GM12801 (cell line): ENCODE measurements at regions not wholly inside any gene's neighbourhood (a gene's known extent, or its start where the extent isn't known, plus 50 kb on each side); places are given as distances from the start of the nearest gene placed in this dataset.

ENCODE experiments used
- CTCF ChIP-seq: IDR thresholded peaks from one replicate; pipeline ENCODE4 v1.5.1; 2011; ENCODE audit warnings: control low read depth; ENCODE audit not compliant: insufficient read length; ENCODE audit errors: extremely low read depth

GRCh38 chr12:65556676-65557437 lies 267.4 kb upstream of the HMGA2 start:
- peak; percentile 14 for TF ChIP-seq CTCF

GRCh38 chr12:65557438-65558181 lies 266.7 kb upstream of the HMGA2 start:
- TF ChIP-seq CTCF, result no peak

- TF ChIP-seq CTCF, result no peak
Measured at GRCh38 chr12:65560286-65560685, 264.0 kb upstream of the HMGA2 start.

- TF ChIP-seq CTCF, result no peak
Measured at GRCh38 chr12:65561798-65562382, 262.4 kb upstream of the HMGA2 start.

- no peak for TF ChIP-seq CTCF
Measured at GRCh38 chr12:65565601-65566560, 258.4 kb upstream of the HMGA2 start.

GRCh38 chr12:65566751-65567150 lies 257.5 kb upstream of the HMGA2 start:
- no peak for TF ChIP-seq CTCF
